ENCODE measurements at regions not wholly inside any gene's neighbourhood (a gene's known extent, or its start where the extent isn't known, plus 50 kb on each side); places are given as distances from the start of the nearest gene placed in this dataset.

DNA sequence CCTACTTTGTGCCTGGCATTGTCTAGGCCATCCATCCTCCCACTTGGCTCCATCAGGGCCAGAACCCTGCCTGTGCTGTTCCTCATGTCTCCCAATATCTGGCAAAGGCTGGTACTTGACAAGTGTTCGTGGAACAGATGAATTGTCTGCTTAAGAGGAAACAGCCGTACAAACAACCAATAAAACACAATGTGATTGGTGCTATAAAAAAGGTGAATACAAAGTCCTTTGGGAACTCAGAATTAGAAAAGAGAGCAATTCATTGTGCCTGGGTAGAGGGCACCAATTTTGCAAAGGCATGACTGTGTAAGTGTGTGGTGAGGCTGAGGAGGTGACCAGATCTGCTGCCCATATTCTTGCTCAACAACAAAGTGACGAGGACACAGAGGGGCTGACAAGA, 164.5 kb upstream of the PPP2R3A start:
- TF ChIP-seq, protein P1, sequence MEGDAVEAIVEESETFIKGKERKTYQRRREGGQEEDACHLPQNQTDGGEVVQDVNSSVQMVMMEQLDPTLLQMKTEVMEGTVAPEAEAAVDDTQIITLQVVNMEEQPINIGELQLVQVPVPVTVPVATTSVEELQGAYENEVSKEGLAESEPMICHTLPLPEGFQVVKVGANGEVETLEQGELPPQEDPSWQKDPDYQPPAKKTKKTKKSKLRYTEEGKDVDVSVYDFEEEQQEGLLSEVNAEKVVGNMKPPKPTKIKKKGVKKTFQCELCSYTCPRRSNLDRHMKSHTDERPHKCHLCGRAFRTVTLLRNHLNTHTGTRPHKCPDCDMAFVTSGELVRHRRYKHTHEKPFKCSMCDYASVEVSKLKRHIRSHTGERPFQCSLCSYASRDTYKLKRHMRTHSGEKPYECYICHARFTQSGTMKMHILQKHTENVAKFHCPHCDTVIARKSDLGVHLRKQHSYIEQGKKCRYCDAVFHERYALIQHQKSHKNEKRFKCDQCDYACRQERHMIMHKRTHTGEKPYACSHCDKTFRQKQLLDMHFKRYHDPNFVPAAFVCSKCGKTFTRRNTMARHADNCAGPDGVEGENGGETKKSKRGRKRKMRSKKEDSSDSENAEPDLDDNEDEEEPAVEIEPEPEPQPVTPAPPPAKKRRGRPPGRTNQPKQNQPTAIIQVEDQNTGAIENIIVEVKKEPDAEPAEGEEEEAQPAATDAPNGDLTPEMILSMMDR (conservative IDR thresholded peaks at IDR 0.05; ENCODE audit: low read length) = no peak
- TF ChIP-seq EZH2phosphoT487 (IDR thresholded peaks at IDR 0.05; ENCODE audit: borderline replicate concordance, low read depth, low read length) = no peak

Measured in OCI-LY7 (cell line).